ENCODE measurements at regions not wholly inside any gene's neighbourhood (a gene's known extent, or its start where the extent isn't known, plus 50 kb on each side); places are given as distances from the start of the nearest gene placed in this dataset.
A peak's percentile ranks its signal among the peaks of the same experiment; 100 is the strongest.

- Histone ChIP-seq H3K4me3 (ENCODE audit: low read depth, low read length, poor library complexity, severe bottlenecking) (no peak overlapping the region), H3K4me1 (ENCODE audit: insufficient read depth, low read length, poor library complexity, severe bottlenecking) (peaks cover 6% of the 10 kb centered on the region), H3K36me3 (ENCODE audit: insufficient read depth, low read length, poor library complexity, severe bottlenecking) (no peaks in the 10 kb centered on the region), H3K27ac (ENCODE audit: low read depth, low read length, poor library complexity, severe bottlenecking) (no peak overlapping the region), H3K27me3 (replicated peaks; ENCODE audit: insufficient read depth, low read depth, low read length, poor library complexity) (no peaks in the 10 kb centered on the region), H3K9me3 (ENCODE audit: low read depth, low read length, poor library complexity, severe bottlenecking) (no peaks in the 10 kb centered on the region)
- ChIA-PET CTCF (no interaction called here), POLR2A (ENCODE audit: low non-redundant PET) (no interaction called here)
- BruUV-seq (replicated peaks): no TSS peak
- intact Hi-C loops (cut with micrococcal nuclease; ENCODE audit: unreplicated experiment): no loop called here
- no peak for DNase-seq (ENCODE audit: low spot score)
- no peak for TF ChIP-seq EZH2 (IDR thresholded peaks at IDR 0.05; ENCODE audit: borderline replicate concordance, low read depth, low read length, poor library complexity, severe bottlenecking)
- no peak for TF ChIP-seq CTCF (conservative IDR thresholded peaks at IDR 0.05; ENCODE audit: low read depth, low read length)
Observed at GRCh38 chr2:161059388-161059787, 100.8 kb upstream of the TANK start.

GRCh38 chr2:161061786-161062185 lies 98.4 kb upstream of the TANK start:
- Histone ChIP-seq H3K27ac (ENCODE audit: low read depth, low read length, poor library complexity, severe bottlenecking) (no peak overlapping the region), H3K36me3 (ENCODE audit: insufficient read depth, low read length, poor library complexity, severe bottlenecking) (no peaks in the 10 kb centered on the region), H3K4me3 (ENCODE audit: low read depth, low read length, poor library complexity, severe bottlenecking) (no peak overlapping the region), H3K9me3 (ENCODE audit: low read depth, low read length, poor library complexity, severe bottlenecking) (no peaks in the 10 kb centered on the region), H3K27me3 (replicated peaks; ENCODE audit: insufficient read depth, low read depth, low read length, poor library complexity) (no peaks in the 10 kb centered on the region), H3K4me1 (ENCODE audit: insufficient read depth, low read length, poor library complexity, severe bottlenecking) (peaks cover 6% of the 10 kb centered on the region)
- no peak for TF ChIP-seq EZH2 (IDR thresholded peaks at IDR 0.05; ENCODE audit: borderline replicate concordance, low read depth, low read length, poor library complexity, severe bottlenecking)
- no peak for TF ChIP-seq CTCF (conservative IDR thresholded peaks at IDR 0.05; ENCODE audit: low read depth, low read length)
- BruUV-seq (replicated peaks): no TSS peak
- POLR2A ChIA-PET (ENCODE audit: low non-redundant PET): no interaction called here
- intact Hi-C loops (cut with micrococcal nuclease; ENCODE audit: unreplicated experiment): loop anchor here (10.0 kb wide), 1 partner anchor 213 kb away; no protein-coding TSS in a partner anchor
- CTCF ChIA-PET: no interaction called here
- no peak for DNase-seq (ENCODE audit: low spot score)

GRCh38 chr2:161063157-161063945 lies 96.9 kb upstream of the TANK start:
- H3K36me3 ChIP-seq (ENCODE audit: insufficient read depth, low read length, poor library complexity, severe bottlenecking): no peaks in the 10 kb centered on the region
- CTCF ChIA-PET: interaction anchor here (0.5 to 1.2 kb wide), 8 partner anchors 8 to 954 kb away, joined by 3 to 8 read pairs (median 3); no protein-coding TSS in a partner anchor
- intact Hi-C loops (cut with micrococcal nuclease; ENCODE audit: unreplicated experiment): loop anchor here (10.0 kb wide), 1 partner anchor 211 kb away; no protein-coding TSS in a partner anchor
- peaks cover 6% of the 10 kb centered on the region for H3K4me1 ChIP-seq (ENCODE audit: insufficient read depth, low read length, poor library complexity, severe bottlenecking)
- no peaks in the 10 kb centered on the region for H3K27me3 ChIP-seq (replicated peaks; ENCODE audit: insufficient read depth, low read depth, low read length, poor library complexity)
- H3K27ac ChIP-seq (ENCODE audit: low read depth, low read length, poor library complexity, severe bottlenecking): no peak overlapping the region
- H3K9me3 ChIP-seq (ENCODE audit: low read depth, low read length, poor library complexity, severe bottlenecking): no peaks in the 10 kb centered on the region
- TF ChIP-seq CTCF (conservative IDR thresholded peaks at IDR 0.05; ENCODE audit: low read depth, low read length): peak; percentile 93
- TF ChIP-seq EZH2 (IDR thresholded peaks at IDR 0.05; ENCODE audit: borderline replicate concordance, low read depth, low read length, poor library complexity, severe bottlenecking): no peak
- POLR2A ChIA-PET (ENCODE audit: low non-redundant PET): no interaction called here
- H3K4me3 ChIP-seq (ENCODE audit: low read depth, low read length, poor library complexity, severe bottlenecking): no peak overlapping the region
- DNase-seq (ENCODE audit: low spot score): peak; percentile 84
- BruUV-seq (replicated peaks): no TSS peak
